OCI-LY1 (cell line): ENCODE measurements at regions not wholly inside any gene's neighbourhood (a gene's known extent, or its start where the extent isn't known, plus 50 kb on each side); places are given as distances from the start of the nearest gene placed in this dataset.

Experiments
- EZH2 ChIP-seq: fragments of 200-600 bp; sonication (generic), shearing (Covaris generic); IDR thresholded peaks from 2 replicates; pipeline ENCODE4 v1.8.0; 2017; ENCODE audit warnings: borderline replicate concordance, mixed run types, mild to moderate bottlenecking, antibody characterized with exemption, low read length, moderate library complexity, mixed read lengths
- TF ChIP-seq, protein P1 (sequence below): fragments of 200-600 bp; sonication (generic), shearing (Covaris generic); IDR thresholded peaks from 2 replicates; pipeline ENCODE4 v1.5.1; 2017; ENCODE audit warnings: mild to moderate bottlenecking, antibody characterized with exemption, low read length, moderate library complexity, mixed read lengths

DNA sequence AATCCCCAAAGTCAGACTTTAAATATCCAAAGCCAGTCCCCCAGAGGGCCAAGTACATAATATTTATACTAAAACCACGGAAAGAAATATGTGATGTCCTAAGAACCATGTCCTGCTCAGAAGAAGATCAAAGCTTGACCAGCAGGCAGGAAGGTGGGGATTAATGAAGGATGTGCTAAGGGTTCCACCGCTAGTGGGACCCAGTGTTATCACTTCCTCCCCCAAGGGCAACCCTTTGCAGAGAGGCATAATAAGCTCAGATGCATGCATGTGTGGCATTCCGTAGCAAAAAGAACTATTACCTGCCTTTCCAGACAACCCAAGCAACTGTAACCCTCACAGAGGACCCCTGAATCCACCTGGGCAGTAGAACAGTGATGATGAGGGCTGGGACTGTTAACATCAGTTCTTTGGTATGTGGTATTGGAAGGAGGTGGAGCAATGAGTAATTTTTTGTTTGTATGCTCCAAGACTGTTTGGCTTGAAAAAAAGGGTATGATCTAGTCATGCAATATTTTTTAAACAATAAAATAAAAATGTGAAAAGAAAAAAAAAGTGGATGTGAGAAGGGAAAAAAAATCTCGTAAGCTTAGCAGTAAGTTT lies 71.7 kb upstream of the ETV6 start:
- TF ChIP-seq, protein P1, sequence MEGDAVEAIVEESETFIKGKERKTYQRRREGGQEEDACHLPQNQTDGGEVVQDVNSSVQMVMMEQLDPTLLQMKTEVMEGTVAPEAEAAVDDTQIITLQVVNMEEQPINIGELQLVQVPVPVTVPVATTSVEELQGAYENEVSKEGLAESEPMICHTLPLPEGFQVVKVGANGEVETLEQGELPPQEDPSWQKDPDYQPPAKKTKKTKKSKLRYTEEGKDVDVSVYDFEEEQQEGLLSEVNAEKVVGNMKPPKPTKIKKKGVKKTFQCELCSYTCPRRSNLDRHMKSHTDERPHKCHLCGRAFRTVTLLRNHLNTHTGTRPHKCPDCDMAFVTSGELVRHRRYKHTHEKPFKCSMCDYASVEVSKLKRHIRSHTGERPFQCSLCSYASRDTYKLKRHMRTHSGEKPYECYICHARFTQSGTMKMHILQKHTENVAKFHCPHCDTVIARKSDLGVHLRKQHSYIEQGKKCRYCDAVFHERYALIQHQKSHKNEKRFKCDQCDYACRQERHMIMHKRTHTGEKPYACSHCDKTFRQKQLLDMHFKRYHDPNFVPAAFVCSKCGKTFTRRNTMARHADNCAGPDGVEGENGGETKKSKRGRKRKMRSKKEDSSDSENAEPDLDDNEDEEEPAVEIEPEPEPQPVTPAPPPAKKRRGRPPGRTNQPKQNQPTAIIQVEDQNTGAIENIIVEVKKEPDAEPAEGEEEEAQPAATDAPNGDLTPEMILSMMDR, result peak; percentile 21; the same call in 1 of the 2 replicates
- TF ChIP-seq EZH2, result no peak
